ENCODE measurements at regions not wholly inside any gene's neighbourhood (a gene's known extent, or its start where the extent isn't known, plus 50 kb on each side); places are given as distances from the start of the nearest gene placed in this dataset.

DNA sequence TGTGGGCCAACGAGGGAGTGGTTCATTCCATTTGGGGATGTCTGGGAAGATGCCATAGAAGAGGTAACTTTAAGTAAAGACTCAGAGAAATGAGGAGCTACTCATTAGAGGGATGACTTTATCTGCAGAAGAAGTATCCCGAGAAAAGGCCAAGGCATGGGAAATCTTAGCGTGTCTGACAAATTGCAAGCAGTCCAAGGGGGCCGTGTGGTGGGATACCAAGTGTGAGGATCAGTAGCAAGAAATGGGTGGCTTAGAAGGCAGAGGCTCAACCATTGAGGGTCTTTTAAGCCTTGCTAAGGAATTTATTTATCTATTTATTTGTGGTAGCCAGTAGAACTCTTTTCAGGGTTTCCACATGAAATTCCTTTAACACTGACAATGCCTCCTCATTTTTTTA, 436.4 kb downstream of the RNF144A start:
- DNase-seq (ENCODE audit: low read depth, low spot score) = no peak
- CTCF ChIA-PET = no interaction called here
- Histone ChIP-seq H4K20me1 (ENCODE audit: insufficient read depth) (no peaks in the 10 kb centered on the region), H3K79me2 (ENCODE audit: insufficient read depth, low read length) (no peaks in the 10 kb centered on the region), H3K4me1 (ENCODE audit: control insufficient read depth in 1 of 2, insufficient read depth in 2 of 2, low read length in 2 of 2) (no peaks in the 10 kb centered on the region), H3K9me3 (ENCODE audit: control insufficient read depth in 1 of 2, insufficient read depth in 1 of 2, low read depth in 1 of 2, low read length in 2 of 2) (no peaks in the 10 kb centered on the region), H3K4me2 (ENCODE audit: low read length) (no peak overlapping the region), H3K36me3 (ENCODE audit: control insufficient read depth in 1 of 2, insufficient read depth in 2 of 2, low read length in 2 of 2) (no peaks in the 10 kb centered on the region), H3K9me2 (ENCODE audit: insufficient read depth) (no peaks in the 10 kb centered on the region), H2AFZ (ENCODE audit: low read depth, low read length, poor library complexity, severe bottlenecking) (no peak overlapping the region), H3K27me3 (ENCODE audit: insufficient read depth, low read length) (peaks cover 11% of the 10 kb centered on the region; the same call in 1 of the 2 replicates), H3K4me3 (replicated peaks in 1 of 2; ENCODE audit: low read depth in 1 of 2, low read length in 2 of 2) (no peak overlapping the region), H3K27ac (ENCODE audit: low read depth, low read length) (no peak overlapping the region), H3K9ac (ENCODE audit: low read length) (no peak overlapping the region)
- RAD21 ChIA-PET (ENCODE audit: low non-redundant PET in 1 of 2, low total read pairs in 2 of 2, uncharacterized antibody in 2 of 2, unreplicated experiment in 2 of 2) = no interaction called here
- no peak for ATAC-seq
- POLR2A ChIA-PET = no interaction called here
- no TSS peak for BruUV-seq (replicated peaks)
- intact Hi-C loops (cut with micrococcal nuclease) = no loop called here
- no peak for TF ChIP-seq POLR2A (IDR thresholded peaks at IDR 0.05; ENCODE audit: borderline replicate concordance, extremely low read depth, insufficient read depth, insufficient read length)
- TF ChIP-seq TCF7L2 (IDR thresholded peaks at IDR 0.05; ENCODE audit: borderline replicate concordance, extremely low read depth, insufficient read depth, insufficient read length) = no peak
- no peak for TF ChIP-seq EZH2phosphoT487 (IDR thresholded peaks at IDR 0.05; ENCODE audit: borderline replicate concordance)
- no peak for TF ChIP-seq CEBPB (IDR thresholded peaks at IDR 0.05; ENCODE audit: low read depth)
- TF ChIP-seq, protein P1, sequence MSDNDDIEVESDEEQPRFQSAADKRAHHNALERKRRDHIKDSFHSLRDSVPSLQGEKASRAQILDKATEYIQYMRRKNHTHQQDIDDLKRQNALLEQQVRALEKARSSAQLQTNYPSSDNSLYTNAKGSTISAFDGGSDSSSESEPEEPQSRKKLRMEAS (IDR thresholded peaks at IDR 0.05) = no peak
- TF ChIP-seq, protein P2, sequence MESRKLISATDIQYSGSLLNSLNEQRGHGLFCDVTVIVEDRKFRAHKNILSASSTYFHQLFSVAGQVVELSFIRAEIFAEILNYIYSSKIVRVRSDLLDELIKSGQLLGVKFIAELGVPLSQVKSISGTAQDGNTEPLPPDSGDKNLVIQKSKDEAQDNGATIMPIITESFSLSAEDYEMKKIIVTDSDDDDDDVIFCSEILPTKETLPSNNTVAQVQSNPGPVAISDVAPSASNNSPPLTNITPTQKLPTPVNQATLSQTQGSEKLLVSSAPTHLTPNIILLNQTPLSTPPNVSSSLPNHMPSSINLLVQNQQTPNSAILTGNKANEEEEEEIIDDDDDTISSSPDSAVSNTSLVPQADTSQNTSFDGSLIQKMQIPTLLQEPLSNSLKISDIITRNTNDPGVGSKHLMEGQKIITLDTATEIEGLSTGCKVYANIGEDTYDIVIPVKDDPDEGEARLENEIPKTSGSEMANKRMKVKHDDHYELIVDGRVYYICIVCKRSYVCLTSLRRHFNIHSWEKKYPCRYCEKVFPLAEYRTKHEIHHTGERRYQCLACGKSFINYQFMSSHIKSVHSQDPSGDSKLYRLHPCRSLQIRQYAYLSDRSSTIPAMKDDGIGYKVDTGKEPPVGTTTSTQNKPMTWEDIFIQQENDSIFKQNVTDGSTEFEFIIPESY (IDR thresholded peaks at IDR 0.05; ENCODE audit: extremely low read depth, insufficient replicate concordance, low read length) = no peak
- no peak for TF ChIP-seq EGR1 (IDR thresholded peaks at IDR 0.05; ENCODE audit: low read depth)
- no peak for TF ChIP-seq JUND (IDR thresholded peaks at IDR 0.05)
- TF ChIP-seq, protein P3, sequence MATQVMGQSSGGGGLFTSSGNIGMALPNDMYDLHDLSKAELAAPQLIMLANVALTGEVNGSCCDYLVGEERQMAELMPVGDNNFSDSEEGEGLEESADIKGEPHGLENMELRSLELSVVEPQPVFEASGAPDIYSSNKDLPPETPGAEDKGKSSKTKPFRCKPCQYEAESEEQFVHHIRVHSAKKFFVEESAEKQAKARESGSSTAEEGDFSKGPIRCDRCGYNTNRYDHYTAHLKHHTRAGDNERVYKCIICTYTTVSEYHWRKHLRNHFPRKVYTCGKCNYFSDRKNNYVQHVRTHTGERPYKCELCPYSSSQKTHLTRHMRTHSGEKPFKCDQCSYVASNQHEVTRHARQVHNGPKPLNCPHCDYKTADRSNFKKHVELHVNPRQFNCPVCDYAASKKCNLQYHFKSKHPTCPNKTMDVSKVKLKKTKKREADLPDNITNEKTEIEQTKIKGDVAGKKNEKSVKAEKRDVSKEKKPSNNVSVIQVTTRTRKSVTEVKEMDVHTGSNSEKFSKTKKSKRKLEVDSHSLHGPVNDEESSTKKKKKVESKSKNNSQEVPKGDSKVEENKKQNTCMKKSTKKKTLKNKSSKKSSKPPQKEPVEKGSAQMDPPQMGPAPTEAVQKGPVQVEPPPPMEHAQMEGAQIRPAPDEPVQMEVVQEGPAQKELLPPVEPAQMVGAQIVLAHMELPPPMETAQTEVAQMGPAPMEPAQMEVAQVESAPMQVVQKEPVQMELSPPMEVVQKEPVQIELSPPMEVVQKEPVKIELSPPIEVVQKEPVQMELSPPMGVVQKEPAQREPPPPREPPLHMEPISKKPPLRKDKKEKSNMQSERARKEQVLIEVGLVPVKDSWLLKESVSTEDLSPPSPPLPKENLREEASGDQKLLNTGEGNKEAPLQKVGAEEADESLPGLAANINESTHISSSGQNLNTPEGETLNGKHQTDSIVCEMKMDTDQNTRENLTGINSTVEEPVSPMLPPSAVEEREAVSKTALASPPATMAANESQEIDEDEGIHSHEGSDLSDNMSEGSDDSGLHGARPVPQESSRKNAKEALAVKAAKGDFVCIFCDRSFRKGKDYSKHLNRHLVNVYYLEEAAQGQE (IDR thresholded peaks at IDR 0.05; ENCODE audit: low read depth) = no peak
- TF ChIP-seq RAD21 (IDR thresholded peaks at IDR 0.05; ENCODE audit: low read depth) = no peak
- TF ChIP-seq, protein P4, sequence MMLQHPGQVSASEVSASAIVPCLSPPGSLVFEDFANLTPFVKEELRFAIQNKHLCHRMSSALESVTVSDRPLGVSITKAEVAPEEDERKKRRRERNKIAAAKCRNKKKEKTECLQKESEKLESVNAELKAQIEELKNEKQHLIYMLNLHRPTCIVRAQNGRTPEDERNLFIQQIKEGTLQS (IDR thresholded peaks at IDR 0.05) = no peak
